Ishikawa (cell line): ENCODE measurements at regions not wholly inside any gene's neighbourhood (a gene's known extent, or its start where the extent isn't known, plus 50 kb on each side); places are given as distances from the start of the nearest gene placed in this dataset.

ENCODE experiments used
- EGR1 ChIP-seq: IDR thresholded peaks from 2 replicates; pipeline ENCODE4 v1.6.1; 2012
- EP300 ChIP-seq: IDR thresholded peaks from 2 replicates; pipeline ENCODE4 v1.6.1; 2012; ENCODE audit warnings: borderline replicate concordance
- FOXM1 ChIP-seq: IDR thresholded peaks from 2 replicates; pipeline ENCODE4 v1.6.1; 2012; ENCODE audit warnings: low read depth, borderline replicate concordance
- MAX ChIP-seq: IDR thresholded peaks from 2 replicates; pipeline ENCODE4 v1.6.1; 2012
- NFIC ChIP-seq: IDR thresholded peaks from 2 replicates; pipeline ENCODE4 v1.6.1; 2012
- RAD21 ChIP-seq: IDR thresholded peaks from 2 replicates; pipeline ENCODE4 v1.6.1; 2012; ENCODE audit warnings: low read depth
- REST ChIP-seq: IDR thresholded peaks from 2 replicates; pipeline ENCODE4 v1.6.1; 2012; ENCODE audit warnings: low read depth, mild to moderate bottlenecking
- TAF1 ChIP-seq: IDR thresholded peaks from 2 replicates; pipeline ENCODE4 v1.6.1; 2012; ENCODE audit warnings: low read depth, mild to moderate bottlenecking
- TCF12 ChIP-seq: IDR thresholded peaks from 2 replicates; pipeline ENCODE4 v1.6.1; 2012; ENCODE audit warnings: low read depth
- TEAD4 ChIP-seq: IDR thresholded peaks from 2 replicates; pipeline ENCODE4 v1.6.1; 2012

GRCh38 chr9:135348788-135349150 is 130.8 kb upstream of the PPP1R26 start:
- TF ChIP-seq EGR1 (no peak), EP300 (no peak), NFIC (no peak), REST (no peak), RAD21 (no peak), FOXM1 (no peak), TAF1 (no peak), TCF12 (no peak), MAX (no peak), TEAD4 (no peak)
